ENCODE measurements at regions not wholly inside any gene's neighbourhood (a gene's known extent, or its start where the extent isn't known, plus 50 kb on each side); places are given as distances from the start of the nearest gene placed in this dataset.

- peaks cover 0 to 3% of the 10 kb centered on the region in 2 experiments; a peak in 1 of 4 replicates for H3K4me1 ChIP-seq (ENCODE audit: control insufficient read depth in 1 of 2, insufficient read depth in 2 of 2, low read depth in 1 of 2, low read length in 1 of 2)
Measured at GRCh38 chr20:11672959-11673358, 244.7 kb upstream of the BTBD3 start.

More at GRCh38 chr20:11672959-11673358, 244.7 kb upstream of the BTBD3 start:
- Histone ChIP-seq H3K79me2 (ENCODE audit: insufficient read depth) (no peaks in the 10 kb centered on the region), H3K9me3 (no peaks in the 10 kb centered on the region), H3K27me3 (ENCODE audit: insufficient read depth) (no peaks in the 10 kb centered on the region), H3K9me2 (no peaks in the 10 kb centered on the region), H4K20me1 (ENCODE audit: insufficient read depth) (no peaks in the 10 kb centered on the region), H3K27ac (ENCODE audit: low read depth in 2 of 2, low read length in 1 of 2) (no peak overlapping the region), H3K36me3 (replicated peaks in 1 of 2; ENCODE audit: control insufficient read depth in 1 of 2, insufficient read depth in 2 of 2, low read length in 1 of 2) (no peaks in the 10 kb centered on the region), H2AFZ (ENCODE audit: low read depth) (no peak overlapping the region), H3K9ac (no peak overlapping the region), H3K4me2 (no peak overlapping the region), H3K4me3 (ENCODE audit: low read depth in 2 of 2, low read length in 1 of 2) (no peak overlapping the region), H3F3A (replicated peaks; ENCODE audit: insufficient read depth) (no peaks in the 10 kb centered on the region)
- no peak for DNase-seq
- TF ChIP-seq GABPA (IDR thresholded peaks at IDR 0.05; ENCODE audit: low read depth), result no peak
- TF ChIP-seq MXI1 (IDR thresholded peaks at IDR 0.05; ENCODE audit: low read depth, low read length), result no peak
- TF ChIP-seq POLR2AphosphoS5 (IDR thresholded peaks at IDR 0.05; ENCODE audit: low read depth, low read length), result no peak
- no peak for TF ChIP-seq RFX5 (IDR thresholded peaks at IDR 0.05; ENCODE audit: low read length)
- no peak for TF ChIP-seq ELF1 (IDR thresholded peaks at IDR 0.05)
- no peak for TF ChIP-seq CHD2 (IDR thresholded peaks at IDR 0.05; ENCODE audit: low read length, partially characterized antibody)
- no peak for TF ChIP-seq YY1 (IDR thresholded peaks at IDR 0.05; ENCODE audit: low read depth)
- TF ChIP-seq TAF1 (IDR thresholded peaks at IDR 0.05; ENCODE audit: borderline replicate concordance, low read depth, low read length), result no peak
- no peak for TF ChIP-seq TCF12 (IDR thresholded peaks at IDR 0.05)
- no peak for TF ChIP-seq REST (IDR thresholded peaks at IDR 0.05; ENCODE audit: low read depth, low read length)
- TF ChIP-seq SMC3 (IDR thresholded peaks at IDR 0.05; ENCODE audit: low read depth, low read length), result no peak
- no peak for TF ChIP-seq IRF3 (IDR thresholded peaks at IDR 0.05; ENCODE audit: low read depth, low read length)
- no peak for TF ChIP-seq NFIC (IDR thresholded peaks at IDR 0.05; ENCODE audit: borderline replicate concordance)
- ChIA-PET POLR2A (no interaction called here), CTCF (no interaction called here)
- WGBS (ENCODE audit: low lambda C conversion rate), result 56% methylated on average over 7 of the region's 7 CpGs
